ENCODE measurements at regions not wholly inside any gene's neighbourhood (a gene's known extent, or its start where the extent isn't known, plus 50 kb on each side); places are given as distances from the start of the nearest gene placed in this dataset.

DNA sequence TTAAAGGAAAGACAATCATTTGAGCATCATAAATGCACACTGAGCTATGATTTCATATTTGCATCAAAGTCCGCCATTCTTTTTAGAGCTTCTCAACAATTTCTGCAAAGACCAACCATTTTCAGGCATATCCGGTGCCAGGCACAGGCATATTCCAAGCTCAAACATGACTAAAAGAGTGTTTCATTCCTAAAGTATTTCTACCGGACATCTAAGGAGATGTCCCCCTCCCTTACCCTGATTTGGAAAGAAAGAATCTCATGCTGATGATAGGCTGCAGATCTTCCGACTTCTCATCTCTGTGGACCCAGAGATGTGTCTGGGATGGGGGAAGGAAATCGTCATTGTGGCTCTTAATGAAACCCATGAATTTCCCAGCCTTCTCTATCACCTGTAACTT, 600.5 kb upstream of the MGMT start:
- DNase-seq, result no peak

DNA sequence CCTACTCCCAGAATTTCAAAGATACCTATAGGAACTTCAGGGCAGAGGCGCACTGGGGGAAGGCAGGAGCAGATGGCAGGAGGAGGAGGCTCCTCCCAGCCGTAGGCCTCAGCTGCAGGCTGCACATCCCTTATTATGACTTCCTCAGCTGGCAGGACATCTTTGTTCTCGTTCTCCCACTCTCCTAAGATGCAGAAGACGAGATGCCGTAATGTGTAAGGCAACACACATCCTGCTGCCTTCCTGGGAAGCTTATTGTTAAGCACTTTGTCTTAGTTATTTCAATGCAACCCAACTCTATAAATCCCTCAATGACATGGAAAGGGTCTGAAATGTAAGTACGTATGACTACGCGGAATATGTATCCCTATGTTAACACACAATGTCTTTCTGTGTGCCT, 599.8 kb upstream of the MGMT start:
- DNase-seq, result no peak

- DNase-seq, result no peak
Observed at GRCh38 chr10:128867819-128868218, 599.2 kb upstream of the MGMT start.

- DNase-seq, result no peak
Observed at GRCh38 chr10:128868481-128868880, 598.6 kb upstream of the MGMT start.

DNA sequence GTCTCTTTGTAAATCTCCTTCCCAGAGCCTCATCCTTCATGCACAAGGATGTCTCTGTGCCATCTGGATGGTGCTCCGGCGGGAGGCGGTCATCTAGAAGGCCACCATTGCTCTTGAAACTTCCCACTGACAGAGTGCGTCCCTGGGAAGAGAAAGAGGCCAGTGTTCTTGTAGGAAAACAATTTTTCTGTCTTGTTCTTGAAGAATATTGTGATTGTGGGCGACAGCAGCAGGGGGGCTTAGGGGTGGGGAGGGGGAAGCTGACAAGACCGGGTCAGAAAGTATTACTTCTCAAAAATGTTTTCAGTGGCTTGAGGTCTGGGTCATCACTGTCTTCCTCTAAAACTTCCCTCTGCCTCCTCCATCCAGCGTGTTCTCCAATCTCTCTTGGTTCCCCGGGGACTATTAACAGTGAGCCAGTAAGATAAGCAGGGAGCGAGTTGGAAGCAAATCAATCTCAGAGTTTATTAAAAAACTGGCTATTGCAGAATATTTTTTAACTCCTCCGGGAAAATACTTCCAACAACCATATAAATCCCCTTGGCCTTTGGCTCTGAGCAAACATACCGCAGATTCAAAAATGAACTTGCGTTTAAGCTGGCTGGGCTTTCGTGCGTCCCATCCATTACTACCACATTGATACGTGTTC, 597.8 kb upstream of the MGMT start:
- no peak for DNase-seq

DNA sequence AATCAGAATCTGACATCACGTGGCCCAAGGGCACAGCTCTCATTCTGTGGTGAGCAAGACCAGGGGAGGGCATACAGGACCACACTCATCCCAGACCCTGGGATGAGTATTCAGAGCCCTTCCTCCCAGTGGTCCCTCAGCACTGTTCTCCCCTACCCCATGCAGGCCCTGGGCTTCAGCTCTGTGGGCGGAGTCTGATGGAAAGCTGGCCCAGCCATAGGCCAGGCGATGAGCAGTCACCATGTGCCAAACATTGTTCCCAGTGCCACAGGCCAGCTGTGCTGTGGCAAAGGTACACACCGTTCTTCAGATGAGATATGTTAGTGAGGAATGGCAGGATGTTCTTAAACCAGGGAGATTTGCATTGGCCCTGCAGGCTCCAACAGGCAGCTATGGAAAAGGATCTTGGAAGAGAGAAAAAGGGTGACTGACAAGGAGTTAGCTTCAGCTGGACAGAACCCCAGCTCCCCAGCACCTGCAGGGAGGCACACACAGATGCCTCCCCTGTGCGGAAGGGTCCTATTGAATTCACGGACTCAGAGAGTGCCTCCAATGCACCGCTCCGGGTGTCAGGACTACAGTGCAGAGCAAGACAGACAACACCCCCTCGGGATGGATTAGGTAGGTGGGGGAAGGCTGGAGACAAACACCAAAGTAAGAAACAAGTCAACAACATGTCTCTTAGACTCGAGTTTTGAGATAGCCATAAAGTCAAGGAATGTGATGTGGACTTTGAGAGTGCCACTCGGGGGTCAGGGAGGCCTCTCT, 596.0 kb upstream of the MGMT start:
- no peak for DNase-seq

GRCh38 chr10:128871671-128872231, 595.3 kb upstream of the MGMT start:
- DNase-seq, result no peak

DNA sequence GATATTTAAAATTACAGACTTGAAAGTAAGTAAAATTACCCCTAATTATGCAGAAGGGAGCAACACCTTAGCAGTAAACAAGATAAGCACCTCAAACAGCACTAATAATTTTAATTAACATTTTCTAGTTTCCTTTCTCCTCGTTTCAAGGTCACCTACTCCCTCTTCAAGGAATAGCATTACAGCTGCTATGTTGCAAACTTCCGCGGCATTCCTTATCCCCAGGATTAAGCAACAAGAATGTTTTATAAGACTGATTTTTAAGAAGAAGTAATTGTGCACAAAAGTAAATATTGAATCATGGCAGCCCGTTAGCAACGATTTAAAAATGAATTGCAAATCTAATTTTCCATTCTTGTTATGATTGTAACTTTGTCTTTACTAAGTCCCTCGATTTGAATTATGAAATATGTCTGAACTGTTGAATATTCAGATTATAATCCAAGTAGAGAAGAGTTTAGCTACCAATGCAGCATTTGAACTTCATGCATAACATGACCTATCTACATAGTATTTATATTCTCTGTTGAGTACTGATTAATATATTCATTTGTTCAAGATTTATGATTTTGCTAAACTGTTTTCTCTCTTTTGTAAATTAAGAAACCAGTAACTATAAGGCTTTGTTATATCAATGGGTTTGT, 593.5 kb upstream of the MGMT start:
- no peak for DNase-seq

DNA sequence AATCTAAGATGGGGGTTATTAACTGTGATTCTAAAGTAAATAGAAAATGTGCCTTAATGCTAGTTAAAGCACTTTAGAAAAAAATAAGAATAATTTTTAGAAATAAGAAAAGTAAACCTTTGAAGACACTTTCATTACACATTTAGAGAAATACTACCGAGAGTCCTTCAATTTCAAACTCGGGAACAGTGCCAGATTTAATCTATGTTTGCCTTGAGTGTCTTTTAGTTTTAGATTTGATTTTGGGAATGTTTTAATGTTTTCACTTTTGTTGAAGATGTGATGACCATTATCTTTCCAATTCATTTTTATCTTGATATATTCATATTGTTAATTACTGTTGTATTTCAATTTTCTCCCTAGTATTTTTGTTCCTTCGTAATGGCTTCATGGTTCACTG, 592.7 kb upstream of the MGMT start:
- DNase-seq, result no peak

DNA sequence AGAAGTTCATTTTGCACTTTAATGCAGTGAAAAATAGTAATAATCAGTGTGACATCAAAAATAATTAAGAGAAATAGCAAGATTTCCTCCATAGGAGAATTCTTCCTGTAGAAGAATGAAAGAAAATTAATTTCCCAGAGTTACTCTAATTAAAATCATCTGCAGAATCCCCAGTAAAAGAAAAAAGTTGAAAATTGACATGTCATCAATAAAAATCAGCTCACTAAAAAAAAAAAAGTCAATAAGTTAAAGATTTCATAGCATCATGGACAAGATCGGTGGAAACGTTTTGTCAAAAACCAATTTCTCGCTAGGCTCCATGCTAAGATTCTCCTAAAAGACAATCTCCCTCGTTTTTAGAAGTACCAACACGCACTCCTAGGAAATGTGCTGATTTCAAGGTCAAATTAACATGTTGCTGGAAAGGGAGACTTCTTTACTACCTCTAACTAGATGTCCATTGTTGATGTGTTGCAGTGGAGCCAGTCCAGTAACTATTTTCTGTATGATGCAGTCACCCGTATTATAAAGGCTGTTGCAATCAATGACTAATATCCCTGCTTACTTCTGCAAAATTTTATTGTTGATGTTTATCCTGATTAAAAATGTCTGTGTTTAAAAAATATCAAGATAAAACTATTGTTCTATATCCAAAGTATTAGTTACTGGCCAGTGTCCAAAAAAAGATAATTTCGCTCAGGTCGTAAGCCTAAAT, 591.9 kb upstream of the MGMT start:
- DNase-seq, result no peak

GRCh38 chr10:128875956-128876736, 590.9 kb upstream of the MGMT start:
- no peak for DNase-seq

GRCh38 chr10:128877141-128877540, 589.9 kb upstream of the MGMT start:
- DNase-seq, result no peak

DNA sequence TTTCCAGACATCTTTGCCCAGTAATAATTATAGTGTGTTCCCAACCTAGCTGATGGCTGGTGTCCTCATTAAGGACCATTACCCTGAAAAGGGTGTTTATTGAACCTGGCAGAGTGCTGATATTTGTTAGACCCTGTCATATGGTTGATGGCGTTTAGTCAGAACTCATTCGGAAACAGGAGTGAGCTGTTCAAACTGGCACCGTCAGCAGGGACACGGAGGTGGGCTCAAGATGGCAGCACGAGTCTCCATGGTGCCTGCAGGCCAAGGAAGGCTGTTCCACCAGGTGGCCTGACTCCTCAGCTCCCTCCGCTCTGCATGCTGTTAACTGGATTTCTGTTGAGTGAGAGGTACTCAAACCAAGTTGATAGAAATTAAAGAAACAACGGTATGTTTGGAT, 589.1 kb upstream of the MGMT start:
- DNase-seq, result no peak

DNA sequence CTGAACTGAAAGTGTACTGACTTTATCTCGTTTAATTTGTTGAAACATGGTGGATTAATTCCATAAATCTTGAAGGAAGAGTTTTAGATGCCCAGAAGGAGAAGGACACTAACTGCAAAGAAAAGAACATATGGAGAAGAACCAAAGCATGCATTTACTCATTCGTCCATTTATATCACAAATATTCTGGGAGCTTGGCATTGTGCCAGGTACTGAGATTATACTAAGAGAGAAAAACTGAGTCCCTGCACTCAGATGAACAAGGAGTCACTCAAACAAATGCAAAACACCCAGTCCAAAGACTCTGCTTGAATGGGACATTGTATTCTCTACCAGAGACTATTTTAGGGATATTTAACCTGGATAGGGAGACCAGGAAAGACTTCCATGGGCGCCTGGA, 588.0 kb upstream of the MGMT start:
- DNase-seq, result no peak

- DNase-seq, result no peak
Observed at GRCh38 chr10:128879441-128880140, 587.5 kb upstream of the MGMT start.

DNA sequence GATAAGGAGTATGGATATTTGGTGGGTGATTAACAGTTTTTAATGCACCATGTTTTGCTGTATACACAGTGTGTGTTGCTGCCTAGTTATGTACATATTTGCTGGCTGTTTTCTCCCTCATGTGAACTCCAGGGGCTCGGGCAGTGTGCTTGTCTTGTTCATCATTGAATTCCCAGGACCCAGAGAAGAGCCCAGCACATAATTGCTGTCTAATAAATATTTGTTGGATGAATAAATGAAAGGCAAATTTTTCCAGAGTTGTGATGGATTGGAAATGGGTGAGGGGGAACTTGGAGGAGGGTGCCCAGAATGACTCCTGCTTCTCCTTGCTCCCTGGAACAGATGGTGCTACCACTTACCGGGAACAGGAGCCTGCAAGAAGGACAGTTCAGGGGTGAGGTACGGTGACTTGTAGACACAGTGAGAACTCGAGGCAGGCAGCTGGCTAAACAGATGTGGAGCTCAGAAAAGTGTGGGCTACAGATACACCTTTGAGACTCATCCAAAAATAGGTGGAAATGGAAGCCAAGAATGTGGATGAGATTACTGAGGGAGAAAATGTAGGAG, 586.8 kb upstream of the MGMT start:
- no peak for DNase-seq

DNA sequence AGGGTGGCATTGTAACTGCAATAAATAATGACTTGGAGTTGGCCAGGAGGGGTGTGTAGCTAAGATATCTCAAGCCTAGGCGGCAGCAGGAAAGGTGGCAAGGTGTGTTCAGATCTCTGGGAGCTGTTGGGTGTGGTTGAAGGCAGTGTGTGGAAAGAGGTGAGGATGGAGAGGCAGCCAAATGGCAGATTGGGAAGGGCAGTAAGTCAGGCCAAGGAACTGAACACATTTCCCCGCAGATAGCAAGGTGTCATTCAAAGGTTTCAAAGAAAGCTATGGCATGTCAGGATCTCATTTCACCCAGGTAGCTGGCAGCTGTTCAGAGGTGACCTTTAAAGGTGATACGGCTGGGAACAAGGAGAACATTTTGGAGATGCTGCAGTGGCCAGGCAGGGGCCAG, 586.0 kb upstream of the MGMT start:
- no peak for DNase-seq

DNA sequence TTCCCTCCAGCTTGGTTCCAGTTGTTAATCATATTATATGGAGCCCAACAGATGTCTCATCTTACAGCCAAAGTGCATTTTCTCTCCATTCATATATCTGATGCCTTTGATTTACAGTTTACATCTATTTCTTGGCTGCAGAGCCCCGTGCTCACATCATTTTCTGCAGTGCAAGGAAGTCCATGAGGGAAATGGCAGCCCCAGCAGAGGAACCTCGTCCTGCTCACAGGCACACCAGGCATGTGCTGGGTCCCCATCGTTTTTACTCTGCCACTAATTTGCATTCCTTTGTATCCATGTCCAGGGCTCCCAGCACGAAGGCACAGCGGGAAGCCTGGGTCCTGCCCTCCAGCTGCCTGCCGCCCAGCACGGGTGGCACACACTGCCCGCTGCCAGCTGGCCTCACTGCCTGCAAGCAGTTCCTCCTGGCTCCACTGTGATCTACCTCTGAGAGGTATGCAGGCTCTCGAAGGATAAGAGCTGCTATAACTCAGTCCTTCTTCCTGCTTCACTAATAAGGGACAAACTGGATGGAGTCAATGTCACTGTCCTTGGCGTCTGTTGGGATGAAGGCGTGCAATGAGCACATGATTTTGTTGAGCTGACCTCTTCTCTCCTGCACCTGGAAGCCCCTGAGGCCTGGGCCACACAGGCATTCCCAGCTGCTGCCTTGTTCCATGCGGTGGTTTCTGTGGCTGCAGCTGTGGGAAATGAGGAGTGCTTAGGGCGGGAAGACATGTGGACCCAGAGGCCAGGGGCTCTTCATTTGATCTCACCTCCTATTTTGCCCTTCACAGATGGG, 583.6 kb upstream of the MGMT start:
- no peak for DNase-seq

- DNase-seq, result no peak
Observed at GRCh38 chr10:128884033-128884425, 583.0 kb upstream of the MGMT start.

DNA sequence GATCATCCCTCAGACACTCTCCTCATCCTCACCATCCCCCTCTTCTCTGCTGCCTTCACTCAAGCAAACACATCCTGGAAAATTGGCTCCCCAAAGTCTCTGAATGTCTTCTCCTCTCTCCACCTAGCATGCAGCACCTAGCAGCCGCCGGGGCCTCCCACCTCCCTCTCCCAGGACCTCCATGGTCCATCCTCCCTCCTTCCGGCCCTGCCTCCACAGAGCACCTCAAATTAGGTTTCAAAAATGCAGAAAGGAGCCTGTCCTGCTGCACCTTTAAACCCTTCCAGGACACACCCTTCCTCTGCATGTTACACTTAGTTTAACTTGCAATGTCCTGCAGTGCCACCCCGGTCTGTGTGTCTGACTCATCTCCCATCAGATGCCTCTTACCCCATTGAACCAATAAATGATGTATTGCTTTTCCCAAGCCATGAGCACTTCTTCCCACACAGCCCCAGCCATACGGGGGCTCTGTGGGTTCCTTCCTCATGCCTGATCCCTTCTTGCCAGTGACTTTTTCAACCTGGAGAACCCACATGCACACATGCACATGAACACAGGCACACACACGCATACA, 582.5 kb upstream of the MGMT start:
- DNase-seq, result no peak

Measured in GDM1 (cell line).